AG10803 (cell line): ENCODE measurements at regions not wholly inside any gene's neighbourhood (a gene's known extent, or its start where the extent isn't known, plus 50 kb on each side); places are given as distances from the start of the nearest gene placed in this dataset.

Experiments
- DNase-seq: peaks from one replicate; pipeline ENCODE4 v3.0.0; 2010; ENCODE audit warnings: low read depth
- H3K4me3 ChIP-seq: 2 replicates; pipeline ENCODE4 v1.5.1; 2011; ENCODE audit warnings: mild to moderate bottlenecking, low read length, control low read depth
- CTCF ChIP-seq: conservative IDR thresholded peaks from 2 replicates; pipeline ENCODE4 v1.5.1; 2011; ENCODE audit warnings: mild to moderate bottlenecking, low read length, control low read depth, inconsistent platforms

DNA sequence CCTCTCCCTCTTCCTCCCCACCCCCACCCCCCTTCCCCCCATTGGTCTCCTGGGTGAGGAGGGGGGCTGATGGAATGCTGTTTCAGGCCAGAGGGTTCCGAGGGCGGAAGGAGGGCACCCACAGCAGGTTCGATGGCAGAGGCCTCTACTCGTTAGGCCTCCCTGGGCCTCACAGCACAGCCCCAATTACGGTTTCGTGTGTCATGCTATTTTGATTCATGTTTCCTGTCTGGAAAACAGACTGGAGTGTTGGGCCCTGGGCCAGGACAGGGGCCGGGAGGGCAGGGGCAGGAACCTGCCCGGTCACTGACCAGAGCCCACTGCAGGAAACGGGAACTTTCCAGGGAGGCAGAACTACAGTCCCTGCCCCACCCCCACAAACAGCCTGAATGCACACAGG, 138.2 kb downstream of the C16orf95 start:
- TF ChIP-seq CTCF: no peak
- no peak overlapping the region for H3K4me3 ChIP-seq
- DNase-seq: peak; percentile 41

- no peak for TF ChIP-seq CTCF
- no peak overlapping the region for H3K4me3 ChIP-seq
- DNase-seq: no peak
Measured at GRCh38 chr16:87180069-87180468, 137.1 kb downstream of the C16orf95 start.

DNA sequence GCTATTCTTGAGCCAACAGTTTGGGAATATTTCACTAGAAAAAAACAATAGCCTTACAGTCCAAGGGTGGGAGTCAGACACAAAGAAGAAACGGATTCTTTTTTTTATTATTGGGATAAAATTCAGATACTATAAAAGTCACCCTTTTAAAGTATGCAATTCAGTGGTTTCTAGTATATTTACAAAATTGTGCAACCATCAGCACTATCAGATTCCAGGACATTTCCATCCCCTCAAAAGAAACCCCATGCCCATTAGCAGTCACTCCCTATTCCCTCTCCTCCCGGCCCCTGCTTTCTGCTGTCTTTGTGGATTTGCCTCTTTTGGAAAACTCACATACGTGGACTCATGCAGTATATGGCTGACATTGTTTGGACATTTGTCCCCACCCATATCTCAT, 134.4 kb downstream of the C16orf95 start:
- TF ChIP-seq CTCF: no peak
- H3K4me3 ChIP-seq: no peak overlapping the region
- no peak for DNase-seq

- DNase-seq: no peak
Measured at GRCh38 chr16:87183647-87184046, 133.5 kb downstream of the C16orf95 start.

DNA sequence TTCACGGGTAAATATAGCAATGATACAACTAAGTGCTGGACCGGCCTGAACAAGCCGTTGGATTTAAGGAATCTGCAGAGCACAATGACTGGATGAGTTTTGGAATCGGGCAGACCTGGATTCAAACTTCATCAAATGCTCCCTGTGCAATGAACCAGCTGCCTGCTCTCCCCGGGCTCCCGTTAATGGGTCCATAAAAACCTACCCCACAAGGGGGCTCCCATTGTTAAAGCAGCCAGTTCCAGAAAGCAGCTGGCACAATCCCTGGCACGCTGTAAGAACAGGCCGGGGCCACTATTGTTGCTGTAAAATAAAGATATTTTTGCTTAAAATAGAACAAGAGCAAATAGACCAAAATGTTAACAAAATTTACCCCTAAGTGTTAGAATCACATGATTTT, 131.9 kb downstream of the C16orf95 start:
- DNase-seq: no peak
- no peak overlapping the region for H3K4me3 ChIP-seq
- TF ChIP-seq CTCF: peak; percentile 21

More at GRCh38 chr16:87183647-87184046, 133.5 kb downstream of the C16orf95 start:
- H3K4me3 ChIP-seq: no peak overlapping the region
- no peak for TF ChIP-seq CTCF

DNA sequence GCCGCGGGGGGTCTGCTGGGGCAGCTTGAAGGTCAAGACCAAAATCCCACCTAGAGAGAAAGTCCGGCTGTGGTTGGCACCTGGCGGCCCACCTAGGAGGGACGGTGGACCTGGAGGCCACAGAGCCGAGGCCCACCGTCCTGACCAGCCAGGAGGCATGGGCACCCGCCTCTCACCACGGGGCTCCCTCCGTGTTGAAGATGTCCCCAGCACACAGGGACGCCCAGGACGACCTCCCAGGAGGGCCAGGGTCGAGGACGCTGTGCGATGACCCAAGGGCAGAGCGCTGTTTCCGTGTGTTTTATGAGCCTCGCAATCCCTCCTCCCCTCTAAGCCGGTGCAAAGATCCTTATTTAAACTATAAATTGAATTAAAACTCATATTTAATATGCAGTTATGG, 131.2 kb downstream of the C16orf95 start:
- no peak for TF ChIP-seq CTCF
- no peak overlapping the region for H3K4me3 ChIP-seq
- DNase-seq: no peak

DNA sequence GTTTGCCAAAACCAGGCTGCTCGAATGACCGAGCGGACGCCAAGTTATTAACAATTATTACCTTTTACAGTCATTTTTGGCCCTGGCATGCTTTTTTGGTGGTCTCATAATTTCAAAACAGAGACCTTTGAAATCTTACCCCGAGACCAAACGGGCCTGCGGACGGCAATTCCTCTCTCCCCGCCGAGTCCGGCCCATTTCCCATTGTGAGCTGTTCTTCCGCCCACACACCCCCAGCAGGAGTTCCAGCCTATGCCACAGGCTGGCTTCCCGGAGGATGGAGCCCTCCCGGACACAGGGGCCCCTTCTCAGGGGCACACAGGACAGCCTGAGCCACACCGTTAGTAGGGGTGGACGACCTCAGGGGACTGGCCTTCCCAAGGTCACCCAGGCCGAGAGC, 130.7 kb downstream of the C16orf95 start:
- TF ChIP-seq CTCF: no peak
- no peak overlapping the region for H3K4me3 ChIP-seq
- DNase-seq: no peak
